Activated CD4-positive, alpha-beta T cell treated with anti-CD3 and anti-CD28 coated beads, Interleukin-2, amount 10 ng/mL, durations not matched to agents 7 days and 5 days (primary cell): ENCODE measurements at regions not wholly inside any gene's neighbourhood (a gene's known extent, or its start where the extent isn't known, plus 50 kb on each side); places are given as distances from the start of the nearest gene placed in this dataset.
"Not testable (repeated sequence)": the region's sequence is repeated elsewhere in the genome, so short reads cannot be mapped to it uniquely, and the experiment has no call there.

Source experiments
- CTCF ChIA-PET: fragments of 350-600 bp; sonication (Branson Sonifier 250); formaldehyde crosslinking; loops from one replicate; lab custom pipeline; 2021; ENCODE audit warnings: antibody characterized with exemption; lab: Charles Lee
- POLR2A ChIA-PET: fragments of 350-600 bp; sonication (Branson Sonifier 250); formaldehyde crosslinking; loops from one replicate; lab custom pipeline; 2021; ENCODE audit warnings: antibody characterized with exemption; lab: Charles Lee
- DNase-seq: peaks from one replicate; pipeline ENCODE4 v3.0.0-alpha.2; 2020
- H3K27ac Mint-ChIP-seq: one replicate; pipeline ENCODE4 v1.8.0; 2021; ENCODE audit warnings: mild to moderate bottlenecking, moderate library complexity, mixed read lengths
- H3K27me3 Mint-ChIP-seq: one replicate; pipeline ENCODE4 v1.8.0; 2021; ENCODE audit warnings: mixed read lengths
- H3K36me3 Mint-ChIP-seq: one replicate; pipeline ENCODE4 v1.8.0; 2021; ENCODE audit warnings: low read depth, mixed read lengths
- H3K4me1 Mint-ChIP-seq: one replicate; pipeline ENCODE4 v1.8.0; 2021; ENCODE audit warnings: mixed read lengths
- H3K4me3 Mint-ChIP-seq: one replicate; pipeline ENCODE4 v1.8.0; 2021; ENCODE audit warnings: mild to moderate bottlenecking, moderate library complexity, mixed read lengths
- H3K9me3 Mint-ChIP-seq: one replicate; pipeline ENCODE4 v1.8.0; 2021; ENCODE audit warnings: mixed read lengths

DNA sequence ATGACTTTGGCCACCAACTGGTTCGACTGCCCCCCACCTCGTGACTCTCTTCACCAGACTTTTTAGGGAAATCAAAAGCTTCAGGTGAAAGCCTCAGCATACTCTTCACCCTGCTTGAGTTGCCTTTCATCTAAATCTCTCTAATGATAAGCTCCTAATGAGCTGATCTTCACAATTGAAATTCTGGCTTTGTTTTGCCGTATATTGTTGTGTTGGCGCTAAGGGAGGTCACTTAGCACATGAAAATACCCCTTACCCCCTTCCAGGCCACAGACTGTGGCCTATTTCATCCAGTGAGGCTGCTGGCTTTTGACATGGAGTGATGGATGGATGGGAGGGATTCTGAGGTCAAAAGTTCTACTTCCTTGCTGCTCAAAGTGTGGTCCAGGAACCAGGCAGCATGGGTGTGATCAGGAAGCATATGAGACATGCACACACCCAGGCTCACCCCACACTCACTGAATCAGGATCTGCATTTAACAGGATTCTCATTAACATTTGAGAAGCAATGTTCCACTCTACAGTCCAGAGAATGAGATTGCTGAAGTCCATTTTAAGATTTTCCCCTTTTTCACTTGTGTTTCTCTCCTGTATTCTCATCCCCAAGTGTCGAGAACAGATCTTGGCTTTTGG is 131.4 kb downstream of the DACT1 start:
- Mint-ChIP-seq H3K4me3 (no peak overlapping the region), H3K27me3 (no peaks in the 10 kb centered on the region), H3K9me3 (no peaks in the 10 kb centered on the region), H3K36me3 (no peaks in the 10 kb centered on the region), H3K4me1 (no peaks in the 10 kb centered on the region), H3K27ac (no peak overlapping the region)
- no peak for DNase-seq
- ChIA-PET CTCF (no interaction called here), POLR2A (no interaction called here)

DNA sequence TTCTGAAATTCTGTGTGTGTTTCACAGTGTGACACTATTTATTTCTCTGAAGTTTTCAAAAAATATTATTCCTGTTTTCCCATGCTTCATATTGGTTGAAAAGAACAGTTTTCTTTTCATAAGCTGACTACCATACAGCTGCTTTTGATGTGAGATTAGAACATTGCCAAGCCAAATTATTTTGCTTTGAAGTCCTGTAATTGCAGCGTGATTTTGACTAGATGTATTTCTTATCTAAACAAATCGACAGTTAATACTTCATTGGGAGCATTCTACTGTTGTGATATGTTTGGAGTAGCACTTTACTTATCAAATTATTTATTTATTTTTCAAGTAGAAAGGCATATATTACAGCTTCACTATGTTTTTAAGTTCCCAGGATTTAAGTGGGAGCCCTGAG is 132.0 kb downstream of the DACT1 start:
- Mint-ChIP-seq H3K27me3 (no peaks in the 10 kb centered on the region), H3K36me3 (no peaks in the 10 kb centered on the region), H3K9me3 (no peaks in the 10 kb centered on the region), H3K4me3 (no peak overlapping the region), H3K4me1 (no peaks in the 10 kb centered on the region), H3K27ac (no peak overlapping the region)
- ChIA-PET POLR2A (no interaction called here), CTCF (no interaction called here)
- DNase-seq = no peak

DNA sequence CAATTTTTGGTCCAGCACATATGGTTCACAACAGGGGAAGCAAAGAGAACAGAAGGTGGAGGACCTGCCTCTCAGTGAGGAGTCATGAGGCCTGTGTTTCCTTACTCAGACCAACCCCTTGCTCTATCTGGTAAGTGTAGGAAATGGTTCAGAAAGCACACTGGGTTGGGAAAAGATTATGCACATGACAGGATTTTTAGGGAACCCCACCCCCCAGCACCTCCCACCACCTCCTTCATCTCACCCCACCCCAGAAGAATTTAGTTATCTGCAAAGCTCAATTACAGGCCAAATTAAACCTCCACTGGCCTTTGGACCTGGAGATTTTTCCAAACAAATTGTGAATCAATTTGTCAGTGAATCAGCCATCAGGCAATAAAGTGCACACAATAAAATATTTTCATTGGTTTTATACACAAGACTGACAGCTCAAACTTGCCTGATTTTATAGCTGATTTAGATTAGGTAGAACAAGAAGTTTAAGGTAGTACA is 132.8 kb downstream of the DACT1 start:
- CTCF ChIA-PET = no interaction called here

GRCh38 chr14:58771016-58771415 is 133.3 kb downstream of the DACT1 start:
- POLR2A ChIA-PET = no interaction called here
- Mint-ChIP-seq H3K36me3 (no peaks in the 10 kb centered on the region), H3K9me3 (no peaks in the 10 kb centered on the region)

More for the DNA sequence above, 132.8 kb downstream of the DACT1 start:
- no peak for DNase-seq
- no peak overlapping the region for H3K4me3 Mint-ChIP-seq
- no peaks in the 10 kb centered on the region for H3K27me3 Mint-ChIP-seq
- H3K9me3 Mint-ChIP-seq = no peaks in the 10 kb centered on the region
- POLR2A ChIA-PET = no interaction called here
- H3K4me1 Mint-ChIP-seq = no peaks in the 10 kb centered on the region
- H3K36me3 Mint-ChIP-seq = no peaks in the 10 kb centered on the region
- H3K27ac Mint-ChIP-seq = no peak overlapping the region

DNA sequence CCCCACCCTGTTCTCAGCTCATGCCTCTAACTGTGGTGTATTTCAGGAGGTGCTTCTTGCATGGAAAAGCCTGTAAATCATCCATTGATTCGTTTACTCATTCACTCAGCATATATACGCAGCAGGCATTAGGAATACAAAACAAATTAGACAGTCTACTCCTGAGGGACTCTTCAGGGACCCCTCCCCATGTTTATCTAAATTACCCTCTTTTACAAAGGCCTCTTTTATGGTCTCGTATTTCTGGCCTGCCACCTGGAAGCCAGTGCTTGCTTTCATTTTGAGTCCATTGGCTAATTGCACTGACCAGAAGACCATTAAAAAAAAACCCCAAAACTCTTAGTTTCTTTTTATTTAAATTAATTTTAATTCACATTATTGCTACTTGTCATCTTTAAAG is 134.4 kb downstream of the DACT1 start:
- POLR2A ChIA-PET = no interaction called here
- H3K4me1 Mint-ChIP-seq = no peaks in the 10 kb centered on the region
- H3K27ac Mint-ChIP-seq = no peak overlapping the region
- H3K27me3 Mint-ChIP-seq = no peaks in the 10 kb centered on the region
- CTCF ChIA-PET = no interaction called here
- H3K36me3 Mint-ChIP-seq = no peaks in the 10 kb centered on the region
- no peak overlapping the region for H3K4me3 Mint-ChIP-seq
- H3K9me3 Mint-ChIP-seq = no peaks in the 10 kb centered on the region
- no peak for DNase-seq

More at GRCh38 chr14:58771016-58771415, 133.3 kb downstream of the DACT1 start:
- DNase-seq = no peak
- no peak overlapping the region for H3K4me3 Mint-ChIP-seq
- no peak overlapping the region for H3K27ac Mint-ChIP-seq
- CTCF ChIA-PET = no interaction called here
- no peaks in the 10 kb centered on the region for H3K27me3 Mint-ChIP-seq
- H3K4me1 Mint-ChIP-seq = no peaks in the 10 kb centered on the region

DNA sequence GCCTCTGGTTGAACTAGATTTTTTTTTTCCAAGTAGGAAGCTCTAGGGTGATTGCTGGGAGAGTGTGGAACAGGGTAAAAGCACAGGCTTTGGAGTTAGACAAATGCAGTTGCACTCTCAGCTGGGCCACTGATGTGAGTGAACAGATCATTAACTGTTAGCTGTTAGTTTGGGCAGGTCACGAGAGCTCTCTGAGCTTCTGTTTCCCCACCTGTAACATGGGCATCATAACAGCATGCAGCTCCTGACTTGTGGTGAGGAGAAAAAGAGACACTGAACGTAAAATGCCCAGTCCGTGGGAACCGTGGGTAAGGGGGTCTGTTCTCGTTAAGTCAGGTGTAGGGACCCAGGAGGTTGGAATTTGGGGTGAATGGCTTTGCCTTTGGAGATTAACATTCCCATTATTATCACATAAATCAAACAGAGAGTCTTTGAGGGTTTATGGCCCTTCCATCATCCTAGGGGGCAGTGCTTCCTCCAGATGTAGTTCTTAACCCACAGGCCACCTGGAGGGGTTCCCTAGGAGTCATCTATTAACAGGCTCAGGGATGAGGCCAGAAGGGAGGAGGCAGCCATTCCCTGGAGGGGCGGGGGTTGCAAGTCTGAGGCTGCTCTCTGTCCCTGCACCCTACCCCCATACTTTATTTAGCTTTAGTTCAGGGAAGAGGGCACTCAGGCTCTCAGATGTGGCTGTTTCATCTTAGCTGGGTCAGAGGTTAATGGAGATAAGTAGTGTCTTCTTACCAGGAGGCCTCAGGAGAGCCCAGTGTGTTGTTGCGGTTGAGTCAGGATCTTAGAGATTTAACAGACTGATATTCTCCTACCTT is 135.2 kb downstream of the DACT1 start:
- POLR2A ChIA-PET = no interaction called here
- H3K4me3 Mint-ChIP-seq = no peak overlapping the region
- no peak for DNase-seq
- H3K4me1 Mint-ChIP-seq = no peaks in the 10 kb centered on the region
- H3K9me3 Mint-ChIP-seq = no peaks in the 10 kb centered on the region
- no peak overlapping the region for H3K27ac Mint-ChIP-seq
- no peaks in the 10 kb centered on the region for H3K27me3 Mint-ChIP-seq
- no peaks in the 10 kb centered on the region for H3K36me3 Mint-ChIP-seq
- CTCF ChIA-PET = no interaction called here

- Mint-ChIP-seq H3K36me3 (no peaks in the 10 kb centered on the region), H3K9me3 (no peaks in the 10 kb centered on the region), H3K27ac (no peak overlapping the region), H3K4me3 (no peak overlapping the region), H3K4me1 (no peaks in the 10 kb centered on the region), H3K27me3 (no peaks in the 10 kb centered on the region)
- POLR2A ChIA-PET = no interaction called here
- CTCF ChIA-PET = no interaction called here
- DNase-seq = no peak
Measured at GRCh38 chr14:58774531-58774930, 136.8 kb downstream of the DACT1 start.

GRCh38 chr14:58775130-58775529 is 137.4 kb downstream of the DACT1 start:
- POLR2A ChIA-PET = not testable (repeated sequence)

GRCh38 chr14:58776516-58776915 is 138.8 kb downstream of the DACT1 start:
- DNase-seq = no peak
- H3K36me3 Mint-ChIP-seq = no peaks in the 10 kb centered on the region
- CTCF ChIA-PET = interaction anchor here (0.6 kb wide), 2 partner anchors 73 to 292 kb away, joined by 3 read pairs; no protein-coding TSS in a partner anchor
- no peak overlapping the region for H3K27ac Mint-ChIP-seq
- no peaks in the 10 kb centered on the region for H3K27me3 Mint-ChIP-seq
- H3K4me1 Mint-ChIP-seq = no peaks in the 10 kb centered on the region
- H3K4me3 Mint-ChIP-seq = no peak overlapping the region
- POLR2A ChIA-PET = no interaction called here
- H3K9me3 Mint-ChIP-seq = no peaks in the 10 kb centered on the region

More at GRCh38 chr14:58775130-58775529, 137.4 kb downstream of the DACT1 start:
- H3K9me3 Mint-ChIP-seq, DNase-seq, H3K4me1 Mint-ChIP-seq, H3K36me3 Mint-ChIP-seq, H3K4me3 Mint-ChIP-seq, CTCF ChIA-PET, H3K27ac Mint-ChIP-seq, H3K27me3 Mint-ChIP-seq: not testable (repeated sequence)

GRCh38 chr14:58777541-58777979 is 139.8 kb downstream of the DACT1 start:
- no peak for DNase-seq

GRCh38 chr14:58778202-58778601 is 140.4 kb downstream of the DACT1 start:
- no peaks in the 10 kb centered on the region for H3K9me3 Mint-ChIP-seq
- H3K27me3 Mint-ChIP-seq = no peaks in the 10 kb centered on the region
- H3K4me1 Mint-ChIP-seq = no peaks in the 10 kb centered on the region
- no peak overlapping the region for H3K4me3 Mint-ChIP-seq
- no peak for DNase-seq
- no peak overlapping the region for H3K27ac Mint-ChIP-seq
- ChIA-PET CTCF (no interaction called here), POLR2A (no interaction called here)
- H3K36me3 Mint-ChIP-seq = no peaks in the 10 kb centered on the region

More at GRCh38 chr14:58777541-58777979, 139.8 kb downstream of the DACT1 start:
- ChIA-PET CTCF (no interaction called here), POLR2A (no interaction called here)
- Mint-ChIP-seq H3K9me3 (no peaks in the 10 kb centered on the region), H3K36me3 (no peaks in the 10 kb centered on the region), H3K4me3 (no peak overlapping the region), H3K27me3 (no peaks in the 10 kb centered on the region), H3K4me1 (no peaks in the 10 kb centered on the region), H3K27ac (no peak overlapping the region)

DNA sequence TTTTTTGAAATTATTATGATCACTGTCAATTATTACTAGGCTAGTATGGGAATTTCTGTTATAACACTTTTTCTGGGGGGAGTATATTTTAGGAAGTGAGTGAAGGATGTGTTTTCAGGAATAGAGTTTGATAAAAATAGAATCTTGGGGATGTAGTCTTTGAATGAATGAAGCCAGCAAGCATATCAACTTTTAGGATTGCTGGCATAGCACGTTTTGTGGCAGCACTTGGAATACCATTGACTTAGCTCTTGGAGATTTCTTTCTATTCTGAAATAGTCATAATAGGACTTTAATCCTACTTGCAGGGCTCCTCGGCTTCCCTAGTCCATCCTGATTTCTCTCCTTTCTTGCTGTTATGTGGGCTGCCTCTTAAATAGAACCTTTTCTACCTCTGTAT is 141.6 kb downstream of the DACT1 start:
- POLR2A ChIA-PET = no interaction called here
- Mint-ChIP-seq H3K4me1 (no peaks in the 10 kb centered on the region), H3K27ac (no peak overlapping the region), H3K36me3 (no peaks in the 10 kb centered on the region), H3K9me3 (no peaks in the 10 kb centered on the region), H3K4me3 (no peak overlapping the region), H3K27me3 (no peaks in the 10 kb centered on the region)
- DNase-seq = no peak
- CTCF ChIA-PET = no interaction called here

GRCh38 chr14:58780185-58780584 is 142.4 kb downstream of the DACT1 start:
- no peaks in the 10 kb centered on the region for H3K36me3 Mint-ChIP-seq
- no peaks in the 10 kb centered on the region for H3K27me3 Mint-ChIP-seq
- no peak for DNase-seq
- H3K4me3 Mint-ChIP-seq = no peak overlapping the region
- ChIA-PET POLR2A (no interaction called here), CTCF (no interaction called here)
- no peaks in the 10 kb centered on the region for H3K4me1 Mint-ChIP-seq
- no peak overlapping the region for H3K27ac Mint-ChIP-seq
- no peaks in the 10 kb centered on the region for H3K9me3 Mint-ChIP-seq
